H1 (cell line): ENCODE measurements at regions not wholly inside any gene's neighbourhood (a gene's known extent, or its start where the extent isn't known, plus 50 kb on each side); places are given as distances from the start of the nearest gene placed in this dataset.

Source experiments
- CTCF ChIA-PET: fragments of 300-600 bp; sonication (Branson Sonifier 250); formaldehyde crosslinking; loops from one replicate; lab custom pipeline; 2021; ENCODE audit not compliant: partially characterized antibody; lab: Charles Lee
- POLR2A ChIA-PET: fragments of 300-600 bp; sonication (Branson Sonifier 250); formaldehyde crosslinking; loops from one replicate; lab custom pipeline; 2021; ENCODE audit warnings: inconsistent platforms; ENCODE audit not compliant: partially characterized antibody; lab: Charles Lee
- DNase-seq, 2 experiments: peaks; one replicate each; pipeline versions ENCODE4 v3.0.0 to v3.0.0-alpha.2; 2010 to 2022; ENCODE audit warnings: low spot score in 2 of 2, low read depth in 1 of 2, mixed read lengths in 1 of 2
- FAIRE-seq: peaks from 2 replicates; lab custom pipeline; 2011; peaks lifted over from hg19 to GRCh38; lab: Jason Lieb, UNC
- H2AFZ ChIP-seq: 2 replicates; pipeline ENCODE4 v1.8.1; 2012; ENCODE audit warnings: low read length, inconsistent platforms
- H2AK5ac ChIP-seq: 2 replicates; pipeline ENCODE4 v1.6.1; 2013; ENCODE audit warnings: low read depth, low read length
- H2BK120ac ChIP-seq: replicated peaks from 2 replicates; pipeline ENCODE3; 2013; ENCODE audit warnings: low read depth, low read length, inconsistent platforms
- H2BK12ac ChIP-seq: 2 replicates; pipeline ENCODE4 v1.6.1; 2013; ENCODE audit warnings: low read depth, low read length
- H2BK15ac ChIP-seq: 2 replicates; pipeline ENCODE4 v1.6.1; 2013; ENCODE audit warnings: low read length
- H2BK20ac ChIP-seq: 2 replicates; pipeline ENCODE4 v1.6.1; 2013; ENCODE audit warnings: low read length
- H2BK5ac ChIP-seq: 2 replicates; pipeline ENCODE4 v1.6.1; 2013; ENCODE audit warnings: low read depth, low read length
- H3K14ac ChIP-seq: 2 replicates; pipeline ENCODE4 v1.6.1; 2013; ENCODE audit warnings: inconsistent platforms; ENCODE audit not compliant: insufficient read length
- H3K18ac ChIP-seq: 2 replicates; pipeline ENCODE4 v1.6.1; 2013; ENCODE audit warnings: low read length; ENCODE audit errors: extremely low read depth
- H3K23ac ChIP-seq: 2 replicates; pipeline ENCODE4 v1.6.1; 2013; ENCODE audit warnings: inconsistent platforms; ENCODE audit not compliant: insufficient read length
- H3K23me2 ChIP-seq: 2 replicates; pipeline ENCODE4 v1.6.1; 2013; ENCODE audit warnings: low read depth, low read length
- H3K27ac ChIP-seq: 2 replicates; pipeline ENCODE4 v1.6.1; 2011; ENCODE audit warnings: low read depth, low read length, inconsistent platforms
- H3K27me3 ChIP-seq, 4 experiments: replicated peaks in 1 of 4; 1 replicate in 1 of 4; 2 replicates in 3 of 4; pipeline versions ENCODE4 v1.6.1 to v1.8.1; 2011 to 2013; ENCODE audit warnings: low read length in 3 of 4, mild to moderate bottlenecking in 3 of 4, inconsistent platforms in 2 of 4, mixed read lengths in 2 of 4, moderate library complexity in 1 of 4; ENCODE audit not compliant: control insufficient read depth in 3 of 4, insufficient read depth in 3 of 4; ENCODE audit errors: extremely low read depth in 1 of 4
- H3K36me3 ChIP-seq, 4 experiments: 2 replicates each; pipeline versions ENCODE4 v1.6.1 to v1.8.1; 2011 to 2013; ENCODE audit warnings: mild to moderate bottlenecking in 4 of 4, low read length in 3 of 4, moderate library complexity in 2 of 4, control low read depth in 1 of 4, inconsistent platforms in 1 of 4; ENCODE audit not compliant: insufficient read depth in 4 of 4, control insufficient read depth in 2 of 4
- H3K4ac ChIP-seq: replicated peaks from 2 replicates; pipeline ENCODE3; 2013; ENCODE audit warnings: low read length, low read depth, mixed read lengths, inconsistent platforms; ENCODE audit not compliant: insufficient read length
- H3K4me1 ChIP-seq, 4 experiments: replicated peaks in 1 of 4; 1 replicate in 1 of 4; 2 replicates in 3 of 4; pipeline versions ENCODE4 v1.6.1 to v1.8.1; 2011 to 2013; ENCODE audit warnings: low read length in 3 of 4, inconsistent platforms in 2 of 4, mixed read lengths in 1 of 4; ENCODE audit not compliant: insufficient read depth in 4 of 4, control insufficient read depth in 3 of 4
- H3K4me2 ChIP-seq, 2 experiments: 2 replicates each; pipeline versions ENCODE4 v1.6.1 to v1.8.1; 2011 to 2013; ENCODE audit warnings: low read depth in 2 of 2, low read length in 2 of 2, control low read depth in 1 of 2, inconsistent platforms in 1 of 2, mild to moderate bottlenecking in 1 of 2; ENCODE audit not compliant: insufficient read depth in 1 of 2
- H3K4me3 ChIP-seq, 4 experiments: fragments of 200-600, 300-600 bp in 1 of 4; sonication (generic), shearing (Covaris generic), sonication (Bioruptor Twin) in 1 of 4; 2 replicates each; pipeline versions ENCODE4 v1.5.1 to v1.8.1; 2011 to 2016; ENCODE audit warnings: low read length in 4 of 4, low read depth in 3 of 4, control low read depth in 2 of 4, inconsistent platforms in 2 of 4, mild to moderate bottlenecking in 2 of 4, mixed read lengths in 1 of 4, moderate library complexity in 1 of 4; ENCODE audit not compliant: insufficient read depth in 2 of 4; ENCODE audit errors: extremely low read depth in 1 of 4
- H3K56ac ChIP-seq: replicated peaks from 2 replicates; pipeline ENCODE3; 2013; ENCODE audit warnings: low read depth, mild to moderate bottlenecking, mixed read lengths, low read length, inconsistent platforms; ENCODE audit not compliant: insufficient read length
- H3K79me1 ChIP-seq: 2 replicates; pipeline ENCODE4 v1.6.1; 2013; ENCODE audit warnings: low read depth, low read length, control low read depth
- H3K79me2 ChIP-seq, 2 experiments: 2 replicates each; pipeline versions ENCODE4 v1.6.1 to v1.8.1; 2012 to 2013; ENCODE audit warnings: low read length in 2 of 2, mild to moderate bottlenecking in 2 of 2, inconsistent platforms in 1 of 2; ENCODE audit not compliant: insufficient read depth in 2 of 2, control insufficient read depth in 1 of 2
- H3K9ac ChIP-seq, 4 experiments: replicated peaks in 1 of 4; 1 replicate in 1 of 4; 2 replicates in 3 of 4; pipeline versions ENCODE4 v1.6.1 to v1.8.1; 2011 to 2013; ENCODE audit warnings: low read depth in 3 of 4, low read length in 3 of 4, control low read depth in 2 of 4, mild to moderate bottlenecking in 2 of 4, moderate library complexity in 2 of 4, inconsistent platforms in 1 of 4; ENCODE audit errors: extremely low read depth in 1 of 4
- H3K9me3 ChIP-seq, 2 experiments: 2 replicates each; pipeline versions ENCODE4 v1.6.1 to v1.8.1; 2012 to 2013; ENCODE audit warnings: mild to moderate bottlenecking in 2 of 2, moderate library complexity in 2 of 2, control low read depth in 1 of 2, inconsistent platforms in 1 of 2, low read depth in 1 of 2, low read length in 1 of 2, mixed read lengths in 1 of 2; ENCODE audit not compliant: insufficient read depth in 2 of 2
- H4K20me1 ChIP-seq, 2 experiments: replicated peaks in 1 of 2; 2 replicates each; pipeline versions ENCODE3 to v1.8.1; 2011 to 2013; ENCODE audit warnings: inconsistent platforms in 2 of 2, low read length in 2 of 2, mild to moderate bottlenecking in 1 of 2; ENCODE audit not compliant: insufficient read depth in 2 of 2, control insufficient read depth in 1 of 2
- H4K5ac ChIP-seq: 2 replicates; pipeline ENCODE4 v1.6.1; 2013; ENCODE audit warnings: low read length, low read depth, mixed read lengths, inconsistent platforms; ENCODE audit not compliant: insufficient read length
- H4K8ac ChIP-seq: 2 replicates; pipeline ENCODE4 v1.8.0; 2013; ENCODE audit warnings: mild to moderate bottlenecking, moderate library complexity, low read length, inconsistent platforms; ENCODE audit not compliant: insufficient read depth; ENCODE audit errors: extremely low read depth
- H4K91ac ChIP-seq: replicated peaks from 2 replicates; pipeline ENCODE3; 2013; ENCODE audit warnings: low read length, mixed read lengths, inconsistent platforms; ENCODE audit not compliant: insufficient read length
- POU5F1 ChIP-seq: IDR thresholded peaks from 2 replicates; pipeline ENCODE4 v1.6.1; 2011; ENCODE audit warnings: low read depth, mild to moderate bottlenecking, low read length, moderate library complexity
- RAD21 ChIP-seq, 2 experiments: IDR thresholded peaks in 1 of 2; conservative IDR thresholded peaks in 1 of 2; 2 replicates each; pipeline ENCODE4 v1.6.1; 2011; ENCODE audit warnings: low read depth in 2 of 2, low read length in 2 of 2, improper control_type of control experiment in 1 of 2, inconsistent platforms in 1 of 2, mild to moderate bottlenecking in 1 of 2, moderate library complexity in 1 of 2
- WGBS, 2 experiments: shearing (Covaris generic) in 1 of 2; methylation state at CpG; one replicate each; pipeline versions ENCODE4 v1.1.6 to v1.1.7; 2013 to 2015; ENCODE audit warnings: low lambda C conversion rate in 2 of 2, mixed read lengths in 2 of 2, inconsistent platforms in 1 of 2, low coverage in 1 of 2, missing lambda C conversion rate in 1 of 2; ENCODE audit not compliant: insufficient replicate concordance in 2 of 2, insufficient coverage in 1 of 2, insufficient read length in 1 of 2; ENCODE audit errors: extremely low coverage in 1 of 2, missing lambda C conversion rate in 1 of 2; 5-methylcytosine and 5-hydroxymethylcytosine counted together
- TF ChIP-seq, protein P1 (sequence below): IDR thresholded peaks from 2 replicates; pipeline ENCODE4 v1.6.1; 2012; ENCODE audit warnings: inconsistent platforms

DNA sequence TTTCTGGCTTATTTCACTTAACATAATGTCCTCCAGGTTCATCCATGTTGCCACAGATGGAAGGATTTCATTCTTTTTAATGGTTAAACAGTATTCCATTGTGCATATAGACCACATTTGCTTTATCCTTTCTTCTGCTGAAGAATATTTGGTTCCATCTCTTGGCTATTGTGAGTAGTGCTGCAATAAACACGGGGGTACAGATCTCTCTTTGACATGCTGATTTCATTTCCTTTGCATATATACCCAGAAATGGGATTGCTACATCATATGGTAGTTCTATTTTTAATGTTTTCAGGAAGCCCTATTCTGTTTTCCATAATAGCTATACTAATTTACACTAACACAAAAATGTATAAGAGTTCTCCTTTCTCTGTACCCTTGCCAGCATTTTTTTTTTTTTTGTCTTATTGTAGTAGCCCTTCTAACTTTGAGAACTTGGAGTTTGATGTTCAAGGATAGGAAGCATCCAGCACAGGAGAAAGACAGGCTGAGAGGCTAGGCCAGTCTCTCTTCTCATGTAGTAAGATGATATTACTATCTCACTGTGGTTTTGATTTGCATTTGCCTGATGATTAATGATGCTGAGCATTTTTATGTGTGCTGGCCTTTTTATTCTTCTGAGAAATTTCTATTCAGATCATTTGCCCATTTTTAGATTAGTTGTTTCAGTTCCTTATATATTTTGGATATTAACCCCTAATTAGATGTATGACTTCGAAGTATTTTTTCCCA, 592.2 kb upstream of the ZNF608 start:
- Histone ChIP-seq H3K36me3 (no peaks in the 10 kb centered on the region), H3K18ac (no peak overlapping the region), H3K4ac (no peak overlapping the region), H4K91ac (no peak overlapping the region), H3K23me2 (no peaks in the 10 kb centered on the region), H3K27ac (no peak overlapping the region), H4K5ac (no peak overlapping the region), H3K23ac (no peak overlapping the region), H3K79me2 (no peaks in the 10 kb centered on the region), H3K27me3 (no peaks in the 10 kb centered on the region), H4K20me1 (no peaks in the 10 kb centered on the region), H2BK120ac (no peak overlapping the region), H3K9ac (no peak overlapping the region), H3K9me3 (no peaks in the 10 kb centered on the region), H2BK5ac (no peak overlapping the region), H3K4me3 (no peak overlapping the region), H4K8ac (no peak overlapping the region), H2BK12ac (no peak overlapping the region), H3K56ac (no peak overlapping the region), H2AFZ (no peak overlapping the region), H2BK15ac (no peak overlapping the region), H2AK5ac (no peak overlapping the region), H2BK20ac (no peak overlapping the region), H3K4me2 (no peak overlapping the region), H3K14ac (no peak overlapping the region), H3K4me1 (peaks cover 0 to 9% (median 4%) of the 10 kb centered on the region in 4 experiments; a peak in 3 of 7 replicates), H3K79me1 (no peaks in the 10 kb centered on the region)
- DNase-seq, result no peak
- ChIA-PET CTCF (interaction anchor here (0.7 to 1.4 kb wide), 2 partner anchors 34 to 786 kb away, joined by 3 to 5 read pairs; no protein-coding TSS in a partner anchor), POLR2A (no interaction called here)
- TF ChIP-seq POU5F1 (no peak), RAD21 (IDR thresholded peaks at IDR 0.05 in 1 of 2, conservative IDR thresholded peaks at IDR 0.05 in 1 of 2; ENCODE audit: low read depth in 2 of 2, low read length in 2 of 2) (peak; percentile 16 to 27; a peak in 2 of 4 replicates)
- TF ChIP-seq, protein P1, sequence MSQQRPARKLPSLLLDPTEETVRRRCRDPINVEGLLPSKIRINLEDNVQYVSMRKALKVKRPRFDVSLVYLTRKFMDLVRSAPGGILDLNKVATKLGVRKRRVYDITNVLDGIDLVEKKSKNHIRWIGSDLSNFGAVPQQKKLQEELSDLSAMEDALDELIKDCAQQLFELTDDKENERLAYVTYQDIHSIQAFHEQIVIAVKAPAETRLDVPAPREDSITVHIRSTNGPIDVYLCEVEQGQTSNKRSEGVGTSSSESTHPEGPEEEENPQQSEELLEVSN, result no peak
- FAIRE-seq, result no peak
- 75% methylated on average over 2 of the region's 2 CpGs; no CpG with 5 or more reads in 1 of the 2 experiments for WGBS, 2 experiments
